Rectal smooth muscle tissue (tissue), 1 donor: ENCODE measurements at regions not wholly inside any gene's neighbourhood (a gene's known extent, or its start where the extent isn't known, plus 50 kb on each side); places are given as distances from the start of the nearest gene placed in this dataset.

Experiments used
- H3K27ac ChIP-seq: one replicate; pipeline ENCODE4 v1.7.0; 2013; ENCODE audit warnings: low read depth, low read length, inconsistent platforms
- H3K27me3 ChIP-seq: one replicate; pipeline ENCODE4 v1.7.0; 2013; ENCODE audit warnings: low read length; ENCODE audit not compliant: control insufficient read depth, insufficient read depth
- H3K36me3 ChIP-seq: one replicate; pipeline ENCODE4 v1.7.0; 2013; ENCODE audit warnings: low read length; ENCODE audit not compliant: control insufficient read depth, insufficient read depth
- H3K4me1 ChIP-seq: one replicate; pipeline ENCODE4 v1.7.0; 2013; ENCODE audit warnings: low read length; ENCODE audit not compliant: control insufficient read depth, insufficient read depth
- H3K4me3 ChIP-seq: one replicate; pipeline ENCODE4 v1.7.0; 2013; ENCODE audit warnings: low read length
- H3K9ac ChIP-seq: one replicate; pipeline ENCODE4 v1.7.0; 2013; ENCODE audit warnings: low read length

DNA sequence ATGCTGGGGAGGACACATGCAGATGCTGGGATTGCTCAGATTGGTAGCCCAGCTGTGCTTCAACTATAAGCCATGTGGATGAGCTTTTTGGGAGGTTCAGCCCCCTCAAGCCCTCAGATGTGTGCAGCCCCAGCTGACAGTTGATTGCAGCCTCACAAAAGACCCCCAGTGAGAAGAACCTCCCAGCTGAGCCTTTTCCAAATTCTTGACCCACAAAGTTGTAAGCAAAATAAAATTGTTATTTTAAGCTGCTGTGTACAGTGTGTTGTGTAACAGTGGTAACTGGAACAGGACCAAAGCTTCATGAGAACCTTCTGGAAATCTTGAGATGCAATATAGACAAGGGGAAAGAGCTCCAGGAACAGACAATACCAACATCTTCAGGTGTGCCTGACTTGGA is 156.8 kb upstream of the IRX3 start:
- Histone ChIP-seq H3K27me3 (no peaks in the 10 kb centered on the region), H3K4me1 (no peaks in the 10 kb centered on the region), H3K9ac (no peak overlapping the region), H3K4me3 (no peak overlapping the region), H3K36me3 (no peaks in the 10 kb centered on the region), H3K27ac (no peak overlapping the region)

DNA sequence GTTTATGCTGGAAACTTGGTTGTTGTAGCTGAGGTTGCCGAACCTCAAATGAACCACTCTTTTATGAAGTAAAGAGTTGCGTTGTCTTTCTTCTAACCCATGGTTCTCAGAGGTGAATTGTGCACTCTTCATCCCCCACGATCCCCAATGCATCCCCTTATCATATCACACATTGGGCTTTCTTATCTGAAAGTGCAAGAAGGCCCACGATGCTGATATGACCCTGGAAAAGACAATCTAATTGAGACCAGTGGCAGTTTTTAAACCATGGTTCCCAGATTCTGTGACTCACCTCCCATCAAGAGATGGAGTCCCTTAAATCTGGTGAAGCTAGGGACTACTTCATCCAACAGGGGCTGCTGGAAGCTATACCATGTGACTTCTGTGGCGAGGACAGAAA is 156.3 kb upstream of the IRX3 start:
- no peak overlapping the region for H3K4me3 ChIP-seq
- no peak overlapping the region for H3K27ac ChIP-seq
- no peaks in the 10 kb centered on the region for H3K27me3 ChIP-seq
- H3K4me1 ChIP-seq, result no peaks in the 10 kb centered on the region
- no peak overlapping the region for H3K9ac ChIP-seq
- H3K36me3 ChIP-seq, result no peaks in the 10 kb centered on the region

DNA sequence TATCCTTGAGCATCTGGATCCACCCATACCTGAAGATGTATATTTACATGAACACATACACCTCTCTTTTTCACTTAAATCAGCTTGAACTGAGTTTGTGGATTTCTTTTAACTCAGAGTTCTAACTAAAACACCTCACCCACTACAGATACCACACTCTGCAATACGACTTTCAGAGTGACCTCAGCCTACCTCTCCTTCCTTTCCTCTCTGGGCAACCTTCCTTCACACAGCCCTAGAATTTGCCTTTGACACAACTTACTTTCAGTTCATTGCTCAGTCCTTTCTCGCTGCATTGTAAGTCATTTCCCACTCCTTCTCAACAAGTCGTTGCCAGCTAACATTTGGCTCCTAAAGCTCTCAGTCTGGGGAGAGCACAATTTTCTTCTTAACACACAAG is 151.9 kb upstream of the IRX3 start:
- Histone ChIP-seq H3K36me3 (no peaks in the 10 kb centered on the region), H3K27me3 (no peaks in the 10 kb centered on the region), H3K4me3 (no peak overlapping the region), H3K27ac (no peak overlapping the region), H3K9ac (no peak overlapping the region), H3K4me1 (no peaks in the 10 kb centered on the region)

DNA sequence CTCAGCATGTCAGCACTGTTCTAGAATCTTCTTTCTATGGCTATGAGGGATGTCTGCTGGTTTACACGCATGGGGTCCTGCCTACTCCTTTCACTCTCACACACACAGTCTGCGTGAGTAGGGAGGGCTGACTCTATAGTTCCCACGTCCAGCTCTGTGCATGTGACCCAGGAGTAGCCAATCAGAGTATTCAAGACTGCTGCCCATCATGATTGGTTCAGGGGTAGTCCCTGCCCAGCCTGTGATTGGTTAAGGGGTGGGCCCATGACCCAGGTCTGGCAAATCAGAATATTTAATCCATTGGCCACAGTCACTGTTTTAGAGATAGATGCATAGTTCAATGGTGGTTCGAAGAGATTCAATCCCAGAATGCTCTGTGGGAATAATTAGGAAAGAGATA is 151.3 kb upstream of the IRX3 start:
- Histone ChIP-seq H3K27me3 (no peaks in the 10 kb centered on the region), H3K36me3 (no peaks in the 10 kb centered on the region), H3K9ac (no peak overlapping the region), H3K4me1 (no peaks in the 10 kb centered on the region), H3K4me3 (no peak overlapping the region), H3K27ac (no peak overlapping the region)

DNA sequence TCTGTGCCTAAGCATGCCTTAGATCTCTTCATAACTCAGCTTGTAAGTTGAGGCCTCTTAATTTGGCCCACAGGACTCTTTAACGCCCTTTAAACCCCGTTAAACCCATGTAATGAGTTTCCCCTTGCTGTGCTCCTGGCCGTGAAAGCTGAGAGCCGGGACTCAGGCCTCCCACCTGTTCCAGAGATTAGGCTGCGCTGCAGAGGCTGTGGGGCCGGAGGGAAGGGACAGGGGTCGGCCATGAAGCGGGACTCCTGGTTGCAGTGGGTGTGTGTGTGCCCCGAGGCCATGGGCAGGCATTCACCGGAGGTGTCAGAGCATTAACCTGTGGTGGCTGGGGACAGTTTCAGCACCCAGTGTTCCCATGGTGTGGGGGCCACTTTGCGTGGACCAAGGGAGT is 150.8 kb upstream of the IRX3 start:
- Histone ChIP-seq H3K36me3 (no peaks in the 10 kb centered on the region), H3K4me1 (no peaks in the 10 kb centered on the region), H3K4me3 (no peak overlapping the region), H3K27ac (no peak overlapping the region), H3K9ac (no peak overlapping the region), H3K27me3 (peaks cover 3% of the 10 kb centered on the region)

DNA sequence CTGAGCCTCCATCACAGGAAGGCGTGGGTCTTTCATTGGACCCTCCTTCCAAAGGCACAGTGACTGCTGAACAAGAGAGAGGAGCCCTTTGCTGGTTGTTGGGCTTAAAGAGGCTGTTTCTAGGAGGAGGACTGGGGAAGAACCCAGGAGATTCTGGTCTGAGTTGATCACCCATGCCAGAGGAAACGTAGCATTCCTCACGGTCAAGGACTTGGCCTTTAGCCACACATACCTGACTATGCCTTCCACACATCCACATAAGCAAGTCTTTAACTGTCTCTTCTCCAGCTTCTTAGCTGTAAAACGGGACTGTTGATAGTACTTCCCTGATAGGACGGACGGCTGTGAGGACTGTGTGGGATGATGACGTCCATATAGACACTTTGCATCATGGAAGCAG is 149.8 kb upstream of the IRX3 start:
- Histone ChIP-seq H3K36me3 (no peaks in the 10 kb centered on the region), H3K4me3 (no peak overlapping the region), H3K27me3 (peaks cover 3% of the 10 kb centered on the region), H3K9ac (no peak overlapping the region), H3K27ac (no peak overlapping the region), H3K4me1 (no peaks in the 10 kb centered on the region)

DNA sequence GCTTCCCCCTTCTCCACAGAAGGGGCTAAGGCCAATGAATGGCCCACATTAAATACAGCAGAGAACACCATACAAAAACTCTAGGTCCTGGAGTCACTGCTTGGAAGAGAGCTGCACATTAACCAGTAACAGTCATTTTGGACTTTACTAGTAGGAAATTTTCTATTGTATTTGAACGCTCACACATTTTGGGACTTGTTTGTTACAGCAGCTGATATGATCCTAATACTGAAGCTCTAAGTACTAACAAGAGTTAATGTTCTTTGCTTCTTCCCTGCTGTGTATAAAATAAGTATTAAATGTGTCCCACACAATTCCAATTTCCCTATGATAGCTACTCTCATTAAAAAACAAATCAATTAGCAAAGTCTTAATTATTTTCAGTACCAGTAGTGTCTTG is 148.3 kb upstream of the IRX3 start:
- H3K27ac ChIP-seq, result no peak overlapping the region
- no peak overlapping the region for H3K4me3 ChIP-seq
- peaks cover 6% of the 10 kb centered on the region for H3K27me3 ChIP-seq
- H3K9ac ChIP-seq, result no peak overlapping the region
- no peaks in the 10 kb centered on the region for H3K4me1 ChIP-seq
- H3K36me3 ChIP-seq, result no peaks in the 10 kb centered on the region

DNA sequence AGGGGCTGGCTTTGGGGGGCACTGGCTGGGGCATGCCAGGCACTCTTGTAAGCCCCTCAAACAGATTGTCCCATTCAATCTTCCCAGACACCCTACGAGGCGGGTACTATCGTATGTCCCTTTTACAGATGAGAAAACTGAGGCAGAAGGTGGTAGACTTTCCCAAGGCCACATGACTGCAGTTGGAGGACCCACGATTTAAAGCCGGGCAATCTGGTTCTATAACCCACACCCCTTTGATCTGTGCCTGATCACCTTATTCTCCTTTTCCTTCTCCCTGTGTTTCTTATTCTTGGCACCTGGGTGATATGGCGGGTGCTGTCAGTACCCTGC is 146.3 kb upstream of the IRX3 start:
- no peak overlapping the region for H3K9ac ChIP-seq
- H3K27me3 ChIP-seq, result peaks cover 6% of the 10 kb centered on the region
- H3K36me3 ChIP-seq, result no peaks in the 10 kb centered on the region
- no peak overlapping the region for H3K4me3 ChIP-seq
- H3K4me1 ChIP-seq, result no peaks in the 10 kb centered on the region
- no peak overlapping the region for H3K27ac ChIP-seq

DNA sequence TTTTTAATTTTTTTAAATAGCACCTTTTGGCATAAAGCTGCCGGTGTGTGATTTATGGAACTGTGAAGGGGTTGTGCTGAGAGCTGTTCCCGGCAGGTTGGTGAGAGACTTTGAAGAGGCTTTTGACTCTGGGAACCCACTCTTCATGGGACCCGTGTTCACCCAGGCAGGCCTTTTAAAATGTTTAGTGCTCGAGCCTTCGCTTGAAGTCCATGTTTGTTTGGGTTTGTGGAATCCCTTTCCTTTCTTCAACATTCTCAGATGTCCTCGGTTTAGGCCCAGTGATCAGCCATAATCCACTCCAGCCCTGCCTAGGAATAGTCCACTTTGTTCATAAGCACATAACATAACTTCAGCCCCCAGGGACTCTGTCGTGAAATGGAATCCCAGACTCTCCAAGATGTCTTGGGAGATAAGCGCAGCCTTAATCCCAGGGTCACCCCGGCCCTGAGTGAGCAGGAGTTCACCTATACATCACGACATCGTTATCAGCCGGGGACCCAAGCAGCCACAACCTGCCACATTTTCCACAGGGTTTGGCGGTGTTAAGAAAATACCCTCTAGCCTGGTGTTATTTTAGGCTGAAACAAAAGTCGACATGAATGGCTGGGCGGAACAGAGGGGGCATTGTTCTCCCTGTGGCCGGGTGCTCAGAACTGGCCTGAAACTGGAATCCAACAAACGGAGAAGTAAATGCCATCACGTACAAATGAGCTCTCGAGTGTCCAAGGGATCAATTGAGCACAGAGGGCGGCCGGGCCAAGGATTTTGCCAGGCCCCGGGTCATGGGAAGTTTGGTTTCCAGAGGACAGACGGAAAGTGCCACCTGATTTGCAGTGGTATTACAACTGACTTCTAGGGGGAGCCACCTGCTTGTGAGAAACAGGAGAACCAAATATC is 145.7 kb upstream of the IRX3 start:
- no peak overlapping the region for H3K27ac ChIP-seq
- no peak overlapping the region for H3K4me3 ChIP-seq
- H3K27me3 ChIP-seq, result peaks cover 6% of the 10 kb centered on the region
- no peaks in the 10 kb centered on the region for H3K4me1 ChIP-seq
- no peak overlapping the region for H3K9ac ChIP-seq
- no peaks in the 10 kb centered on the region for H3K36me3 ChIP-seq

DNA sequence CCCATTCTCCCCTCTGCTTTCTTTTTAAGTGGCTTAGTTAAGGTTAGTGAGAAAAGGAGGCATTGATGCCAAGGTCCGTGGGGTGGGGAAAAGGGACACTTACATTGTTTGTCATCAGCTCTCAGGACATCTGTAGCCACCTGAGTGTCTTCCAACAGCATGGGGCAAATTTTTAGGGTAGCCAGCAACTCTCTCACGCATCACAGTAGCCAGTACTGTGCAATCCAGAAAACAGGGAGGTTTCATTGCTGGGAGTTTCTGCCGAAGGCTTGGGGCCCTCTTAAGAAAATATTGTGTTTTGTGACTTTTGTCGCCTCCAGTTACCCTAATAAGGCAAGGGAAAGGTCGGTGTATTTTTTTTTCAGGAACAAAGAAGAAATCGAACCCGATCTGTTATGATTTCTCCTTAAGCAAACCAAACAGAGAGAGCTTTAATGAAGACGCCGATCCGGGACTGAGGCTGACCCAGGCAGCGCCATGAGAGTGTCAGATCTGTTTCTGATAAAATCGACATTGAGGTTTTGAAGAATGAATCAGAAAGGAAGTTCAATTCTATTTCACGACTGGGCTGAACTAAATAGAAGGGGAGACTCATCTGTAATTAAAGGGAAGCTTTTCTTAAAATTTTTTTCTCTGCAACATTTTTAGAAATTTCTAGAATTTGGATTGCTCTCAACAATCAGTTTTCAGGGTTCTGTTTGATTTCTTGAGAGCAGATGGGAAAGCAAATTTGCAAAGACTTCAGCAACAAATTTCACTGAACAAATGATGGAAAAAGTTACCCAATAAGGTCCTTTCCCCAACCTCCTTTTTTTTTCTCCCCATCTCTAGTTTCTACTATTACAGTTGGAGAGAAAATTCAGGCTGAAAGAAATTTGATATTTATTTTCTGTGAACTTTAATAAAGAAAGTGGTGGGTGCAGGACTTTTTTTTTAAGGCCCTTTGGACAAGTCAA is 144.7 kb upstream of the IRX3 start:
- no peak overlapping the region for H3K9ac ChIP-seq
- H3K4me1 ChIP-seq, result no peaks in the 10 kb centered on the region
- no peak overlapping the region for H3K4me3 ChIP-seq
- peaks cover 6% of the 10 kb centered on the region for H3K27me3 ChIP-seq
- no peak overlapping the region for H3K27ac ChIP-seq
- H3K36me3 ChIP-seq, result no peaks in the 10 kb centered on the region

DNA sequence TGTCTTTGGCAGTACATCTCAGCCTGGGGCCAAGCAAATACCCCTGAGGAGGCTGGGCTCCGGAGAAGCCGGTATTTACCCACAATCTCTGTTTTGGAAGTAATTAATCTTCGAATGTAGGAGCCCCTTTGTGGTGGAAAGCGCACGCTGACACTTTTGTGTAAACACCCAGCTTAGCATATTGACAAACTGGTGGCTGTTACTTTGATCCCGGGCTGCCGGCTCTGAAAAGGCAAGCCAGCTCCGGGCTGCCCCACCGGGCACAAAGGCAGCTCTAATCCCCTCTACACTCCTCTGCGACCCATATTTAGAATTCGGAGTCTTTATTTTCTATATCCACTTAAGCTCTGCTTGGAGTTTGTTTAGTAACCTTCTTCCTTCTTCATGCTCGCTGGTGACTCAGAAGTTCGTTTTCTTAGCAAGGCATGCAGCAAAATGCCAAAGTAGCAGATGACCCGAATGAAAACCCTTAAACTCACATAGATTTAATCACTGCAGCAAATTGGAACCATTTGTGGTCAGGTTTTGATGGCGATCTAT is 144.0 kb upstream of the IRX3 start:
- Histone ChIP-seq H3K27ac (no peak overlapping the region), H3K4me3 (no peak overlapping the region), H3K27me3 (peaks cover 6% of the 10 kb centered on the region), H3K9ac (no peak overlapping the region), H3K36me3 (no peaks in the 10 kb centered on the region), H3K4me1 (no peaks in the 10 kb centered on the region)

DNA sequence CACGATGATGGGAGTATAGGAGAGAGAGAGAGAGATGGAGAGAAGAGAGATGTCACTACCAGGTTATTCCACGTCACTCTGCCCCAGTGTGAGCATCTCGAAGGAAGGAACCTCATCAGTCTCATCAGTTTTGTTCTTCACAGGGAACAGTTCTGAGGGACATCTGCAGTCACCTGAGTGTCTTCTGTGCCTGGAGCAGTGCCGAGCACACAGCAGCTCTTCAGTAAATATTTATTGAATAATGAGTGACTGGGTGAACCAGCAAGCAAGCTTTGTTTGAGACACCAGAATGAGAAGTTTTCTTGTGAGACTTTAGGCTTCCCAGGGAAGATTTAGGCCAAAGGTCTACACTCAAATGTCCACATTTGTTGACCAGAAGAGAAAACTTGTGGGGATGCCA is 142.4 kb upstream of the IRX3 start:
- Histone ChIP-seq H3K27ac (no peak overlapping the region), H3K9ac (no peak overlapping the region), H3K27me3 (peaks cover 6% of the 10 kb centered on the region), H3K4me3 (no peak overlapping the region), H3K36me3 (no peaks in the 10 kb centered on the region), H3K4me1 (no peaks in the 10 kb centered on the region)
